ENCODE measurements at regions not wholly inside any gene's neighbourhood (a gene's known extent, or its start where the extent isn't known, plus 50 kb on each side); places are given as distances from the start of the nearest gene placed in this dataset.

DNA sequence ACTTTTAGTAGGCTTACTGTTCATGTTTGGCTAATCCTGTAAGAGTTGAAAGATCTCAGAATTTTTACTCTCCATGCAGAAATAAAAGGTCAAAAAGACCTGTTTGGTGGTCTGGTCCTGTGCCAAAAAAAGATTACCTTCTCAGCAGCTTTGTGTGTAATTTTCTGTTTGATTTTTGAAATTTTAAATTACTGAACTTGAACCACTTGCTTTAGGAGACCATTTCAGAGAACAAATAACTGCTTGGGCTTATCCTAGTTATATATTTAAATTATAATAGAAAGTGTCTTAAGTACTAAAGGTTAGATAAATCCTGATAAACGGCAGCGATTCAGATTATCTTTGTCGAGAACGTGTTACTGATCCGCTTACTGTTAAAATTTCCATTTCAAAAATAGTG is 118.3 kb upstream of the GRIK2 start:
- H3K27ac Mint-ChIP-seq: no peak overlapping the region
- H3K4me3 Mint-ChIP-seq: no peak overlapping the region
- no peaks in the 10 kb centered on the region for H3K4me1 Mint-ChIP-seq
- no peaks in the 10 kb centered on the region for H3K27me3 Mint-ChIP-seq
- no peaks in the 10 kb centered on the region for H3K36me3 Mint-ChIP-seq (ENCODE audit: low read depth)
- no peaks in the 10 kb centered on the region for H3K9me3 ChIP-seq (ENCODE audit: control insufficient read depth, low read length, poor library complexity, severe bottlenecking)
- ATAC-seq (no peak), DNase-seq (no peak)

- Mint-ChIP-seq H3K4me3 (no peak overlapping the region), H3K36me3 (ENCODE audit: low read depth) (no peaks in the 10 kb centered on the region), H3K4me1 (no peaks in the 10 kb centered on the region), H3K27ac (no peak overlapping the region), H3K27me3 (no peaks in the 10 kb centered on the region)
- no peak for DNase-seq
- no peak for ATAC-seq
- H3K9me3 ChIP-seq (ENCODE audit: control insufficient read depth, low read length, poor library complexity, severe bottlenecking): no peaks in the 10 kb centered on the region
These were observed 117.4 kb upstream of the GRIK2 start for GRCh38 chr6:101276066-101276465.

DNA sequence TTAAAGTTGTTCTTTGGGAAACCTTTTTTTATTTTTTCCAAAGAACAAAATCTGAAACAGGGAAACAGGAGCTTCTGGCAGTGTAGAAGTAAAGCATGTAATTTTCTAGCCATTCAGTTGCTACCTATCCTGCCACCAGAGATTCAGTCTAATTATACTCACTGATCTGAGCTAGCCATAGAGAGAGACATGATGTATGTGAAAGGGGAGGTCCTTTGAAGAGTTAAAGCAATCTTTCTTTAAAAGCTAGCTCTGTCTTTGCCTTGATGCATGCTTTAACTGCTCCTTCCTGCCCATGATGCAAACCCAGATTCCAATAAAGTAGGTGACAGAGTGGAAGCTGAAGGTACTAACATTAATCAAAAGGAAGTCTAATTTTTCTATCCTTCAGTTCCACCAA is 114.1 kb upstream of the GRIK2 start:
- no peaks in the 10 kb centered on the region for H3K27me3 Mint-ChIP-seq
- H3K4me3 Mint-ChIP-seq: no peak overlapping the region
- H3K36me3 Mint-ChIP-seq (ENCODE audit: low read depth): no peaks in the 10 kb centered on the region
- H3K4me1 Mint-ChIP-seq: no peaks in the 10 kb centered on the region
- no peak for DNase-seq
- no peak overlapping the region for H3K27ac Mint-ChIP-seq
- ATAC-seq: no peak
- H3K9me3 ChIP-seq (ENCODE audit: control insufficient read depth, low read length, poor library complexity, severe bottlenecking): no peaks in the 10 kb centered on the region

DNA sequence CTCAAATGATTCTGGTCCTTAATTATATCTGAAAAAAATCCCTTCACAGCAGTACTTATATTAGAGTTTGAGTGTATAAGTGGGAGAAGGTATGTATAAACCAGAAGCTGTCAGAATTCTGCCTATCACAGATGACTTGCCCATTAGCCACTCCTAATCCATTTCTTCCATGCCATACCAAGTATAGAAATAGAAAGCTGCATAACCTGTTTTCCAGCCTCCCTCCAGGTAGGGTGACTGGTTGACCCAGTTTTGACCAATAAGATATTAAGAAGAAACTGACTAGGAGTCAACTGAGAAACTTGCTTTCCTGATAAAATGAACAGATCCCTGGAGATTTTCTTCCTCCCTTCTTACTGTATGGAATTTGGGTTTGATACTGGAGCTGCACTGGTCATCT is 112.2 kb upstream of the GRIK2 start:
- ATAC-seq (no peak), DNase-seq (no peak)
- Mint-ChIP-seq H3K36me3 (ENCODE audit: low read depth) (no peaks in the 10 kb centered on the region), H3K27me3 (no peaks in the 10 kb centered on the region), H3K4me1 (no peaks in the 10 kb centered on the region), H3K27ac (no peak overlapping the region), H3K4me3 (no peak overlapping the region)
- H3K9me3 ChIP-seq (ENCODE audit: control insufficient read depth, low read length, poor library complexity, severe bottlenecking): no peaks in the 10 kb centered on the region

- H3K27me3 Mint-ChIP-seq: no peaks in the 10 kb centered on the region
- H3K36me3 Mint-ChIP-seq (ENCODE audit: low read depth): no peaks in the 10 kb centered on the region
- no peak overlapping the region for H3K27ac Mint-ChIP-seq
- H3K4me1 Mint-ChIP-seq: no peaks in the 10 kb centered on the region
- no peak for DNase-seq
- no peaks in the 10 kb centered on the region for H3K9me3 ChIP-seq (ENCODE audit: control insufficient read depth, low read length, poor library complexity, severe bottlenecking)
- no peak for ATAC-seq
- H3K4me3 Mint-ChIP-seq: no peak overlapping the region
These were observed 109.4 kb upstream of the GRIK2 start for GRCh38 chr6:101284131-101284530.

DNA sequence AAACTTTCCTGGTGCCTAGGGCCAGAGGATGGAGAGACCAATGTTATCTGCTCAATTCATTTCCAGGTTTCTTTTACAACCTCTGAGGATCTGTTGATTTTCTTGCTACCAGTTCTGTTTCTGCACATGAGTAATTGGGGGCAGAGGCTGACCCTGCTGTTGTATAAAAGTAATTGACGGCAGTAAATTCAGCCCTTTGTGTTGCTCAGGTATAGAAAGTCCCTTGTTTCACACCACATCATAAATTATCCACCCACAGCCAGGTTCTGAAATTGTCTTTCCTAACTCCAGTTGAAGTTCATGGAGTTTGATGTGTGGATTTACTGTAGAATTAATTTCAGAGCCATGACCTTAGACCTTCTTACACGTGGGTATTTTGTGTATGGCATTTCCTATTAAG is 107.4 kb upstream of the GRIK2 start:
- Mint-ChIP-seq H3K4me1 (no peaks in the 10 kb centered on the region), H3K4me3 (no peak overlapping the region), H3K36me3 (ENCODE audit: low read depth) (no peaks in the 10 kb centered on the region), H3K27ac (no peak overlapping the region), H3K27me3 (no peaks in the 10 kb centered on the region)
- H3K9me3 ChIP-seq (ENCODE audit: control insufficient read depth, low read length, poor library complexity, severe bottlenecking): no peaks in the 10 kb centered on the region
- ATAC-seq (no peak), DNase-seq (no peak)

DNA sequence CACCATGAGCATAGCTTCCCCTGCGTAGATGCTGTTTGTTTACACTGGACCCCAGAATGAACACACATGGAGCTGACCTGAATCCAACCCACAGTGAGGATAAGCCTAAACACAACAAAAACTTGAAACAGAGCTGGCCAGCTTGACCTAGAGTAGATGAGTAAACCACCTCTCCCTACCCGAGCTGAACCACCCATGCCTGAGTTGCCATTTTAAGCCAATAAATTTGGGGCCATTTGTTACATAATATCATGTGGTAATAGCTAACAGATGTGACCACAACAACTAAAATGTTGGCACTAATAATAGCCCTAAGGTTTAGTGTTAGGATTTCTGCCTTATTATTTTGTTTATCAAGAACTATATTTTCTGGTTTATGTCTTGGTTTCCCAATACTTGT is 103.2 kb upstream of the GRIK2 start:
- no peaks in the 10 kb centered on the region for H3K36me3 Mint-ChIP-seq (ENCODE audit: low read depth)
- no peak overlapping the region for H3K4me3 Mint-ChIP-seq
- H3K4me1 Mint-ChIP-seq: no peaks in the 10 kb centered on the region
- ATAC-seq: no peak
- no peak for DNase-seq
- no peaks in the 10 kb centered on the region for H3K27me3 Mint-ChIP-seq
- H3K9me3 ChIP-seq (ENCODE audit: control insufficient read depth, low read length, poor library complexity, severe bottlenecking): no peaks in the 10 kb centered on the region
- no peak overlapping the region for H3K27ac Mint-ChIP-seq

- ATAC-seq: no peak
- Mint-ChIP-seq H3K36me3 (ENCODE audit: low read depth) (no peaks in the 10 kb centered on the region), H3K4me1 (no peaks in the 10 kb centered on the region), H3K27me3 (no peaks in the 10 kb centered on the region), H3K4me3 (no peak overlapping the region), H3K27ac (no peak overlapping the region)
- H3K9me3 ChIP-seq (ENCODE audit: control insufficient read depth, low read length, poor library complexity, severe bottlenecking): no peaks in the 10 kb centered on the region
- DNase-seq: no peak
These were observed 99.4 kb upstream of the GRIK2 start for GRCh38 chr6:101294051-101294638.

- ATAC-seq (no peak), DNase-seq (no peak)
- no peak overlapping the region for H3K4me3 Mint-ChIP-seq
- H3K27me3 Mint-ChIP-seq: no peaks in the 10 kb centered on the region
- no peaks in the 10 kb centered on the region for H3K4me1 Mint-ChIP-seq
- no peaks in the 10 kb centered on the region for H3K36me3 Mint-ChIP-seq (ENCODE audit: low read depth)
- no peaks in the 10 kb centered on the region for H3K9me3 ChIP-seq (ENCODE audit: control insufficient read depth, low read length, poor library complexity, severe bottlenecking)
- H3K27ac Mint-ChIP-seq: no peak overlapping the region
These were observed 98.8 kb upstream of the GRIK2 start for GRCh38 chr6:101294676-101295075.

- Mint-ChIP-seq H3K27me3 (no peaks in the 10 kb centered on the region), H3K27ac (no peak overlapping the region), H3K36me3 (ENCODE audit: low read depth) (no peaks in the 10 kb centered on the region), H3K4me3 (no peak overlapping the region), H3K4me1 (no peaks in the 10 kb centered on the region)
- ATAC-seq (no peak), DNase-seq (no peak)
- no peaks in the 10 kb centered on the region for H3K9me3 ChIP-seq (ENCODE audit: control insufficient read depth, low read length, poor library complexity, severe bottlenecking)
These were observed 97.1 kb upstream of the GRIK2 start for GRCh38 chr6:101296169-101296960.

GRCh38 chr6:101302593-101302992 is 90.9 kb upstream of the GRIK2 start:
- no peak overlapping the region for H3K4me3 Mint-ChIP-seq
- H3K27ac Mint-ChIP-seq: no peak overlapping the region
- H3K9me3 ChIP-seq (ENCODE audit: control insufficient read depth, low read length, poor library complexity, severe bottlenecking): no peaks in the 10 kb centered on the region
- no peaks in the 10 kb centered on the region for H3K36me3 Mint-ChIP-seq (ENCODE audit: low read depth)
- DNase-seq (no peak), ATAC-seq (no peak)
- H3K27me3 Mint-ChIP-seq: no peaks in the 10 kb centered on the region
- no peaks in the 10 kb centered on the region for H3K4me1 Mint-ChIP-seq

DNA sequence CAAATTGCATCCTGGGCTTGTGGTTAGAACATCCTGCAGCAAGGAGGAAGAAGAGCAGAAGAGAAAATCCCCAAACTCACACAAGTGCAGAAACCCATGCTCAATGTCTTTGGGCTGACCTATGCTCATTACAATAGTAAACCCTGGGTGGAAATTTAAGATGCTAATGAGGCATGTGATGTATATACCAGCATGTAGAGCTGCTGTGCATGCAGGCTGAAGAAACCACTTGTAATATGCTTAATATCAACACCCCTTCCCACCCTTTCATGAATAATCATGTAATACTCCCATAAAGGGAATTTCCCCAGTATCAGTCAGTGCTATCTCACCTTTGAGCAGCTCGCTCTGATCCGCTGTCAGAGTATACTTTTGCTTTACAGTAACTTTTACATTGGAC is 90.0 kb upstream of the GRIK2 start:
- Mint-ChIP-seq H3K4me3 (no peak overlapping the region), H3K4me1 (no peaks in the 10 kb centered on the region), H3K36me3 (ENCODE audit: low read depth) (no peaks in the 10 kb centered on the region), H3K27ac (no peak overlapping the region), H3K27me3 (no peaks in the 10 kb centered on the region)
- ATAC-seq (no peak), DNase-seq (no peak)
- no peaks in the 10 kb centered on the region for H3K9me3 ChIP-seq (ENCODE audit: control insufficient read depth, low read length, poor library complexity, severe bottlenecking)

GRCh38 chr6:101312652-101313051 is 80.9 kb upstream of the GRIK2 start:
- H3K27ac Mint-ChIP-seq: no peak overlapping the region
- no peak for ATAC-seq
- H3K36me3 Mint-ChIP-seq (ENCODE audit: low read depth): no peaks in the 10 kb centered on the region

GRCh38 chr6:101322921-101323320 is 70.6 kb upstream of the GRIK2 start:
- no peaks in the 10 kb centered on the region for H3K27me3 Mint-ChIP-seq

More at GRCh38 chr6:101312652-101313051, 80.9 kb upstream of the GRIK2 start:
- no peaks in the 10 kb centered on the region for H3K9me3 ChIP-seq (ENCODE audit: control insufficient read depth, low read length, poor library complexity, severe bottlenecking)
- Mint-ChIP-seq H3K4me1 (no peaks in the 10 kb centered on the region), H3K27me3 (no peaks in the 10 kb centered on the region), H3K4me3 (no peak overlapping the region)
- DNase-seq: no peak

More at GRCh38 chr6:101322921-101323320, 70.6 kb upstream of the GRIK2 start:
- no peak for DNase-seq
- H3K36me3 Mint-ChIP-seq (ENCODE audit: low read depth): no peaks in the 10 kb centered on the region
- no peak for ATAC-seq
- H3K9me3 ChIP-seq (ENCODE audit: control insufficient read depth, low read length, poor library complexity, severe bottlenecking): no peaks in the 10 kb centered on the region
- H3K4me3 Mint-ChIP-seq: no peak overlapping the region
- no peak overlapping the region for H3K27ac Mint-ChIP-seq
- no peaks in the 10 kb centered on the region for H3K4me1 Mint-ChIP-seq
